ENCODE measurements at regions not wholly inside any gene's neighbourhood (a gene's known extent, or its start where the extent isn't known, plus 50 kb on each side); places are given as distances from the start of the nearest gene placed in this dataset.

GRCh38 chr22:27192135-27192829, 534.9 kb downstream of the MIAT start:
- DNase-seq, result no peak

- DNase-seq, result no peak
These were observed 535.8 kb downstream of the MIAT start for GRCh38 chr22:27193215-27193614.

GRCh38 chr22:27193636-27194035, 536.2 kb downstream of the MIAT start:
- DNase-seq, result no peak

GRCh38 chr22:27194096-27194748, 536.8 kb downstream of the MIAT start:
- no peak for DNase-seq

GRCh38 chr22:27195094-27195493, 537.7 kb downstream of the MIAT start:
- DNase-seq, result no peak

- no peak for DNase-seq
These were observed 538.1 kb downstream of the MIAT start for GRCh38 chr22:27195494-27195893.

- no peak for DNase-seq
These were observed 539.2 kb downstream of the MIAT start for GRCh38 chr22:27196606-27197005.

GRCh38 chr22:27197052-27197451, 539.7 kb downstream of the MIAT start:
- no peak for DNase-seq

- no peak for DNase-seq
These were observed 540.2 kb downstream of the MIAT start for GRCh38 chr22:27197618-27198017.

GRCh38 chr22:27198518-27199035, 541.2 kb downstream of the MIAT start:
- no peak for DNase-seq

- no peak for DNase-seq
These were observed 542.0 kb downstream of the MIAT start for GRCh38 chr22:27199354-27199753.

GRCh38 chr22:27201276-27201675, 543.9 kb downstream of the MIAT start:
- DNase-seq, result no peak

GRCh38 chr22:27201741-27202140, 544.4 kb downstream of the MIAT start:
- DNase-seq, result no peak

- no peak for DNase-seq
These were observed 545.9 kb downstream of the MIAT start for GRCh38 chr22:27203276-27203660.

- no peak for DNase-seq
These were observed 546.9 kb downstream of the MIAT start for GRCh38 chr22:27204280-27204679.

GRCh38 chr22:27204817-27205216, 547.4 kb downstream of the MIAT start:
- no peak for DNase-seq

- no peak for DNase-seq
These were observed 548.3 kb downstream of the MIAT start for GRCh38 chr22:27205492-27206373.

- DNase-seq, result no peak
These were observed 549.2 kb downstream of the MIAT start for GRCh38 chr22:27206374-27207133.

- no peak for DNase-seq
These were observed 549.9 kb downstream of the MIAT start for GRCh38 chr22:27207266-27207665.

GRCh38 chr22:27207907-27208306, 550.5 kb downstream of the MIAT start:
- DNase-seq, result no peak

GRCh38 chr22:27210111-27210730, 552.8 kb downstream of the MIAT start:
- DNase-seq, result no peak

GRCh38 chr22:27212102-27212501, 554.7 kb downstream of the MIAT start:
- DNase-seq, result no peak

All from NCI-H748 treated with DMSO at 0.1 percent for 48 hours (cell line).